ENCODE measurements at regions not wholly inside any gene's neighbourhood (a gene's known extent, or its start where the extent isn't known, plus 50 kb on each side); places are given as distances from the start of the nearest gene placed in this dataset.

DNA sequence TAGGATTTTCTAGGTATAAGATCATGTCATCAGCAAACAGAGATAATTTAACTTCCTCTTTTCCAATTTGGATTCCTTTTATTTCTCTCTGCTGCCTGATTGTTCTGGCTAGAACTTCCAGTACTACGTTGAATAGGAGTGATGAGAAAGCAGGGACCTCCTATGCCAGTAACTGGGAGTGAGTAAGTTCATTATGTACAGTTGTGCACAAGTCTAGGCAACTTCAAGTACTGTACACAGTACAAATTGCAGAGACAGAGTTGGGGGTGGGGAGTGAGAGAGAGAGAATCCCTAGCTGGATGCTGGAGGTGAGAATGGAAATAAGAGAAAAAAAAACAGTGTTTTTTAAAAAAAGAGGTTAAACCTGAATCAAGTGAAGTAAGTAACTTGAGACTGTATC, 210.2 kb downstream of the MMUT start:
- ATAC-seq: no peak
- TF ChIP-seq PPARA (CRISPR knock-in tag; IDR thresholded peaks at IDR 0.05; ENCODE audit: borderline replicate concordance) (no peak), BACH2 (CRISPR knock-in tag; IDR thresholded peaks at IDR 0.05; ENCODE audit: borderline replicate concordance) (no peak), TCF4 (CRISPR knock-in tag; IDR thresholded peaks at IDR 0.05; ENCODE audit: borderline replicate concordance) (no peak), ZNF565 (CRISPR knock-in tag; conservative IDR thresholded peaks at IDR 0.05; ENCODE audit: low read depth) (no peak), ZC3H10 (CRISPR knock-in tag; IDR thresholded peaks at IDR 0.05) (no peak), GLIS3 (CRISPR knock-in tag; IDR thresholded peaks at IDR 0.05) (no peak), CSDC2 (CRISPR knock-in tag; IDR thresholded peaks at IDR 0.05) (no peak), ISL1 (CRISPR knock-in tag; IDR thresholded peaks at IDR 0.05) (no peak), ZFP3 (CRISPR knock-in tag; IDR thresholded peaks at IDR 0.05) (no peak), ESRRG (CRISPR knock-in tag; IDR thresholded peaks at IDR 0.05) (no peak), SNAI2 (CRISPR knock-in tag; IDR thresholded peaks at IDR 0.05) (no peak), ZFP30 (CRISPR knock-in tag; IDR thresholded peaks at IDR 0.05) (no peak)
- TF ChIP-seq, protein P1, sequence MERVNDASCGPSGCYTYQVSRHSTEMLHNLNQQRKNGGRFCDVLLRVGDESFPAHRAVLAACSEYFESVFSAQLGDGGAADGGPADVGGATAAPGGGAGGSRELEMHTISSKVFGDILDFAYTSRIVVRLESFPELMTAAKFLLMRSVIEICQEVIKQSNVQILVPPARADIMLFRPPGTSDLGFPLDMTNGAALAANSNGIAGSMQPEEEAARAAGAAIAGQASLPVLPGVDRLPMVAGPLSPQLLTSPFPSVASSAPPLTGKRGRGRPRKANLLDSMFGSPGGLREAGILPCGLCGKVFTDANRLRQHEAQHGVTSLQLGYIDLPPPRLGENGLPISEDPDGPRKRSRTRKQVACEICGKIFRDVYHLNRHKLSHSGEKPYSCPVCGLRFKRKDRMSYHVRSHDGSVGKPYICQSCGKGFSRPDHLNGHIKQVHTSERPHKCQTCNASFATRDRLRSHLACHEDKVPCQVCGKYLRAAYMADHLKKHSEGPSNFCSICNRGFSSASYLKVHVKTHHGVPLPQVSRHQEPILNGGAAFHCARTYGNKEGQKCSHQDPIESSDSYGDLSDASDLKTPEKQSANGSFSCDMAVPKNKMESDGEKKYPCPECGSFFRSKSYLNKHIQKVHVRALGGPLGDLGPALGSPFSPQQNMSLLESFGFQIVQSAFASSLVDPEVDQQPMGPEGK (CRISPR knock-in tag; IDR thresholded peaks at IDR 0.05; ENCODE audit: borderline replicate concordance): no peak
- TF ChIP-seq, protein P2, sequence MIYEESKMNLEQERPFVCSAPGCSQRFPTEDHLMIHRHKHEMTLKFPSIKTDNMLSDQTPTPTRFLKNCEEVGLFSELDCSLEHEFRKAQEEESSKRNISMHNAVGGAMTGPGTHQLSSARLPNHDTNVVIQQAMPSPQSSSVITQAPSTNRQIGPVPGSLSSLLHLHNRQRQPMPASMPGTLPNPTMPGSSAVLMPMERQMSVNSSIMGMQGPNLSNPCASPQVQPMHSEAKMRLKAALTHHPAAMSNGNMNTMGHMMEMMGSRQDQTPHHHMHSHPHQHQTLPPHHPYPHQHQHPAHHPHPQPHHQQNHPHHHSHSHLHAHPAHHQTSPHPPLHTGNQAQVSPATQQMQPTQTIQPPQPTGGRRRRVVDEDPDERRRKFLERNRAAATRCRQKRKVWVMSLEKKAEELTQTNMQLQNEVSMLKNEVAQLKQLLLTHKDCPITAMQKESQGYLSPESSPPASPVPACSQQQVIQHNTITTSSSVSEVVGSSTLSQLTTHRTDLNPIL (CRISPR knock-in tag; IDR thresholded peaks at IDR 0.05; ENCODE audit: low read depth): no peak
- TF ChIP-seq, protein P3, sequence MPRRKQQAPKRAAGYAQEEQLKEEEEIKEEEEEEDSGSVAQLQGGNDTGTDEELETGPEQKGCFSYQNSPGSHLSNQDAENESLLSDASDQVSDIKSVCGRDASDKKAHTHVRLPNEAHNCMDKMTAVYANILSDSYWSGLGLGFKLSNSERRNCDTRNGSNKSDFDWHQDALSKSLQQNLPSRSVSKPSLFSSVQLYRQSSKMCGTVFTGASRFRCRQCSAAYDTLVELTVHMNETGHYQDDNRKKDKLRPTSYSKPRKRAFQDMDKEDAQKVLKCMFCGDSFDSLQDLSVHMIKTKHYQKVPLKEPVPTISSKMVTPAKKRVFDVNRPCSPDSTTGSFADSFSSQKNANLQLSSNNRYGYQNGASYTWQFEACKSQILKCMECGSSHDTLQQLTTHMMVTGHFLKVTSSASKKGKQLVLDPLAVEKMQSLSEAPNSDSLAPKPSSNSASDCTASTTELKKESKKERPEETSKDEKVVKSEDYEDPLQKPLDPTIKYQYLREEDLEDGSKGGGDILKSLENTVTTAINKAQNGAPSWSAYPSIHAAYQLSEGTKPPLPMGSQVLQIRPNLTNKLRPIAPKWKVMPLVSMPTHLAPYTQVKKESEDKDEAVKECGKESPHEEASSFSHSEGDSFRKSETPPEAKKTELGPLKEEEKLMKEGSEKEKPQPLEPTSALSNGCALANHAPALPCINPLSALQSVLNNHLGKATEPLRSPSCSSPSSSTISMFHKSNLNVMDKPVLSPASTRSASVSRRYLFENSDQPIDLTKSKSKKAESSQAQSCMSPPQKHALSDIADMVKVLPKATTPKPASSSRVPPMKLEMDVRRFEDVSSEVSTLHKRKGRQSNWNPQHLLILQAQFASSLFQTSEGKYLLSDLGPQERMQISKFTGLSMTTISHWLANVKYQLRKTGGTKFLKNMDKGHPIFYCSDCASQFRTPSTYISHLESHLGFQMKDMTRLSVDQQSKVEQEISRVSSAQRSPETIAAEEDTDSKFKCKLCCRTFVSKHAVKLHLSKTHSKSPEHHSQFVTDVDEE (CRISPR knock-in tag; IDR thresholded peaks at IDR 0.05): no peak

DNA sequence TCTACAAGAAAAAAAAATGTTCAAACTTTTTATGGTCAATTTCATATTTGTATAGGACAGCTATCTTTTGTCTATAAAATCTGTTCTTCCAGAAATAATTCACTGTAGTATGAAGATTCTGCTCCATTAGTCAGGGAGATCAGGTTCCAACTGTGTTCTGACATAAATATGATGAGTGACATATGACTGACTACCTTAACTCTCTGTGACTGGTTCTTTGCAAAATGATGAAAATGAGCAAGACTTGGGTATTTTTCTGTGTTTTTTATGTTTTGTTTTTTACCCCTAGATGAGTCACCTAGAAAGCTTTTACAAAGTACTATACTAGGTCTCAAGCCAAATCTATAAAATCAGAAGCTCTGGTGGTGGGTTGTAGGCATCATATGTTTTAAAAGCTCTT, 229.6 kb downstream of the MMUT start:
- TF ChIP-seq BACH2 (CRISPR knock-in tag; IDR thresholded peaks at IDR 0.05; ENCODE audit: borderline replicate concordance) (no peak), GLIS3 (CRISPR knock-in tag; IDR thresholded peaks at IDR 0.05) (no peak), TOX (CRISPR knock-in tag; IDR thresholded peaks at IDR 0.05; ENCODE audit: borderline replicate concordance) (no peak), ESRRG (CRISPR knock-in tag; IDR thresholded peaks at IDR 0.05) (no peak), RARB (CRISPR knock-in tag; IDR thresholded peaks at IDR 0.05) (no peak), CSDC2 (CRISPR knock-in tag; IDR thresholded peaks at IDR 0.05) (no peak), ISL1 (CRISPR knock-in tag; IDR thresholded peaks at IDR 0.05) (no peak), ZNF8 (CRISPR knock-in tag; IDR thresholded peaks at IDR 0.05) (no peak), ARNTL (CRISPR knock-in tag; IDR thresholded peaks at IDR 0.05; ENCODE audit: borderline replicate concordance, low read depth) (no peak), ZC3H10 (CRISPR knock-in tag; IDR thresholded peaks at IDR 0.05) (no peak)
- TF ChIP-seq, protein P4, sequence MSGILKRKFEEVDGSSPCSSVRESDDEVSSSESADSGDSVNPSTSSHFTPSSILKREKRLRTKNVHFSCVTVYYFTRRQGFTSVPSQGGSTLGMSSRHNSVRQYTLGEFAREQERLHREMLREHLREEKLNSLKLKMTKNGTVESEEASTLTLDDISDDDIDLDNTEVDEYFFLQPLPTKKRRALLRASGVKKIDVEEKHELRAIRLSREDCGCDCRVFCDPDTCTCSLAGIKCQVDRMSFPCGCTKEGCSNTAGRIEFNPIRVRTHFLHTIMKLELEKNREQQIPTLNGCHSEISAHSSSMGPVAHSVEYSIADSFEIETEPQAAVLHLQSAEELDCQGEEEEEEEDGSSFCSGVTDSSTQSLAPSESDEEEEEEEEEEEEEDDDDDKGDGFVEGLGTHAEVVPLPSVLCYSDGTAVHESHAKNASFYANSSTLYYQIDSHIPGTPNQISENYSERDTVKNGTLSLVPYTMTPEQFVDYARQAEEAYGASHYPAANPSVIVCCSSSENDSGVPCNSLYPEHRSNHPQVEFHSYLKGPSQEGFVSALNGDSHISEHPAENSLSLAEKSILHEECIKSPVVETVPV (CRISPR knock-in tag; IDR thresholded peaks at IDR 0.05): no peak
- TF ChIP-seq, protein P1 (CRISPR knock-in tag; IDR thresholded peaks at IDR 0.05; ENCODE audit: borderline replicate concordance): no peak
- TF ChIP-seq, protein P2 (CRISPR knock-in tag; IDR thresholded peaks at IDR 0.05; ENCODE audit: low read depth): no peak
- ATAC-seq: no peak

Data from SK-N-SH treated with all-trans-retinoic acid at 6 μM for 48 hours (cell line).